ENCODE measurements at regions not wholly inside any gene's neighbourhood (a gene's known extent, or its start where the extent isn't known, plus 50 kb on each side); places are given as distances from the start of the nearest gene placed in this dataset.

GRCh38 chr13:111422348-111422747 is 101.9 kb downstream of the TEX29 start:
- H3K27me3 ChIP-seq (ENCODE audit: insufficient read depth): no peaks in the 10 kb centered on the region
- peaks cover 7% of the 10 kb centered on the region for H3K27me3 Mint-ChIP-seq (ENCODE audit: insufficient read depth, low read depth, poor library complexity)
- no peak overlapping the region for H3K27ac Mint-ChIP-seq
- no peaks in the 10 kb centered on the region for H3K79me2 ChIP-seq (replicated peaks; ENCODE audit: insufficient read depth)
- ATAC-seq (no peak), DNase-seq (ENCODE audit: low spot score) (no peak)
- H4K20me1 ChIP-seq (replicated peaks; ENCODE audit: insufficient read depth): no peaks in the 10 kb centered on the region
- H3K36me3 Mint-ChIP-seq (ENCODE audit: low read depth): no peaks in the 10 kb centered on the region
- no peaks in the 10 kb centered on the region for H3F3A ChIP-seq (replicated peaks; ENCODE audit: low read depth)
- peaks cover 6% of the 10 kb centered on the region; the same call in 1 of the 3 replicates for H3K4me1 Mint-ChIP-seq
- TF ChIP-seq ZNF114 (CRISPR knock-in tag; IDR thresholded peaks at IDR 0.05): no peak
- no peak for TF ChIP-seq NANOG (IDR thresholded peaks at IDR 0.05; ENCODE audit: borderline replicate concordance)
- no peak for TF ChIP-seq REST (IDR thresholded peaks at IDR 0.05; ENCODE audit: unreplicated experiment)
- no peak for TF ChIP-seq JUNB (IDR thresholded peaks at IDR 0.05; ENCODE audit: unreplicated experiment)
- no peak for TF ChIP-seq EZH2 (IDR thresholded peaks at IDR 0.05; ENCODE audit: low read depth, unreplicated experiment)
- TF ChIP-seq CTCF (conservative IDR thresholded peaks at IDR 0.05; ENCODE audit: low read depth in 2 of 2): no peak
- TF ChIP-seq STAT1 (IDR thresholded peaks at IDR 0.05; ENCODE audit: unreplicated experiment): no peak
- no peak for TF ChIP-seq EZH2phosphoT487 (IDR thresholded peaks at IDR 0.05; ENCODE audit: unreplicated experiment)
- TF ChIP-seq ZNF462 (CRISPR knock-in tag; IDR thresholded peaks at IDR 0.05): no peak
- TF ChIP-seq ZNF331 (CRISPR knock-in tag; IDR thresholded peaks at IDR 0.05; ENCODE audit: low read depth): no peak
- no peak for TF ChIP-seq POLR2AphosphoS5 (IDR thresholded peaks at IDR 0.05; ENCODE audit: low read depth)
- TF ChIP-seq ETS1 (IDR thresholded peaks at IDR 0.05): no peak
- TF ChIP-seq CREB1 (CRISPR knock-in tag; IDR thresholded peaks at IDR 0.05; ENCODE audit: low read depth): no peak
- H2AFZ ChIP-seq: no peak overlapping the region
- no peaks in the 10 kb centered on the region for H3K9me3 Mint-ChIP-seq
- no peak overlapping the region for H3K4me2 ChIP-seq
- no peak overlapping the region for H3K4me3 ChIP-seq
- no peaks in the 10 kb centered on the region for H3K4me1 ChIP-seq (ENCODE audit: insufficient read depth)
- H3K36me3 ChIP-seq (ENCODE audit: insufficient read depth): no peaks in the 10 kb centered on the region
- H3K9me2 ChIP-seq (ENCODE audit: insufficient read depth): no peaks in the 10 kb centered on the region; the same call in 1 of the 2 replicates
- no peak overlapping the region for H3K4me3 Mint-ChIP-seq
- no peak overlapping the region for H3K27ac ChIP-seq (ENCODE audit: low read depth)

All from GM23338 (cell line).